H1 (cell line): ENCODE measurements at regions not wholly inside any gene's neighbourhood (a gene's known extent, or its start where the extent isn't known, plus 50 kb on each side); places are given as distances from the start of the nearest gene placed in this dataset.

Experiments
- KDM1A ChIP-seq: fragments of 200-600, 300-600 bp; sonication (generic); IDR thresholded peaks from 2 replicates; pipeline ENCODE4 v1.7.1; 2016; ENCODE audit warnings: mild to moderate bottlenecking, low read length, borderline replicate concordance
- TCF12 ChIP-seq: IDR thresholded peaks from 2 replicates; pipeline ENCODE4 v1.6.1; 2011; ENCODE audit warnings: low read depth, mild to moderate bottlenecking, low read length

- TF ChIP-seq TCF12 = no peak
- TF ChIP-seq KDM1A = no peak
Measured at GRCh38 chr9:134968823-134969090, 51.0 kb upstream of the FCN1 start (continued).
